Left ventricle myocardium inferior (tissue), 1 donor: ENCODE measurements at regions not wholly inside any gene's neighbourhood (a gene's known extent, or its start where the extent isn't known, plus 50 kb on each side); places are given as distances from the start of the nearest gene placed in this dataset.
A peak's percentile ranks its signal among the peaks of the same experiment; 100 is the strongest.

Source experiments
- DNase-seq: peaks from one replicate; pipeline ENCODE4 v3.0.0-alpha.2; 2020
- H3K27ac ChIP-seq: fragments of 200-600 bp; replicated peaks from 2 replicates; pipeline ENCODE4 v1.8.0; 2021
- H3K27me3 ChIP-seq: fragments of 200-600 bp; 2 replicates; pipeline ENCODE4 v1.8.0; 2021; ENCODE audit warnings: low read depth
- H3K36me3 ChIP-seq: fragments of 200-600 bp; 2 replicates; pipeline ENCODE4 v1.8.0; 2021
- H3K4me1 ChIP-seq: fragments of 200-600 bp; 2 replicates; pipeline ENCODE4 v1.8.0; 2021
- H3K4me3 ChIP-seq: fragments of 200-600 bp; 2 replicates; pipeline ENCODE4 v1.8.0; 2021; ENCODE audit warnings: mild to moderate bottlenecking, moderate library complexity
- H3K9me3 ChIP-seq: fragments of 200-600 bp; replicated peaks from 2 replicates; pipeline ENCODE4 v1.8.0; 2021
- intact Hi-C: fragments of 100-400 bp; cut with micrococcal nuclease; formaldehyde crosslinking; loops from one replicate; pipeline ENCODE4 v1.11.0; 2022
- TF ChIP-seq, protein P1 (sequence below): fragments of 200-600 bp; IDR thresholded peaks from 2 replicates; pipeline ENCODE4 v1.8.0; 2021; ENCODE audit warnings: antibody characterized with exemption, mild to moderate bottlenecking, borderline replicate concordance
- donor health status: DM: no; HTN: yes; CAD: no; lungs with severe emphysema.

DNA sequence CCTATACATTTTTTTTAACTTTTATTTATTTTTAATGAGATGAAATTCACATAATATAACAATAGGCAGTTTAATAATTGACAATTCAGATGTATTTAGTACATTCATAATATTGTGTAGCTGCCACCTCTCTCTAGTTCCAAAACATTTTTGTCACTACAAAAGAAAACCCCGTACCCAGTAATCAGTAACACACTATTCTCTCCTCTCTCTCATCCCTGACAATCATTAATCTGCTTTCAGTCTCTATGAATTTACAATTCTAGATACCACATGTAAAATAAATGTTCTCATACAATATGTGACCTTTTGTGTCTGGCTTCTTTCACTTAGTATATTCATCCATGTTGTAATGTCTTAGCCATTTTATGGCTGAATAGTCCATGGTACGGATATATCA, 244.8 kb upstream of the DMRT1 start:
- DNase-seq, result no peak
- H3K36me3 ChIP-seq, result no peaks in the 10 kb centered on the region
- peak overlapping the region; percentile 88 for H3K27ac ChIP-seq
- peaks cover 52% of the 10 kb centered on the region for H3K4me1 ChIP-seq
- TF ChIP-seq, protein P1, sequence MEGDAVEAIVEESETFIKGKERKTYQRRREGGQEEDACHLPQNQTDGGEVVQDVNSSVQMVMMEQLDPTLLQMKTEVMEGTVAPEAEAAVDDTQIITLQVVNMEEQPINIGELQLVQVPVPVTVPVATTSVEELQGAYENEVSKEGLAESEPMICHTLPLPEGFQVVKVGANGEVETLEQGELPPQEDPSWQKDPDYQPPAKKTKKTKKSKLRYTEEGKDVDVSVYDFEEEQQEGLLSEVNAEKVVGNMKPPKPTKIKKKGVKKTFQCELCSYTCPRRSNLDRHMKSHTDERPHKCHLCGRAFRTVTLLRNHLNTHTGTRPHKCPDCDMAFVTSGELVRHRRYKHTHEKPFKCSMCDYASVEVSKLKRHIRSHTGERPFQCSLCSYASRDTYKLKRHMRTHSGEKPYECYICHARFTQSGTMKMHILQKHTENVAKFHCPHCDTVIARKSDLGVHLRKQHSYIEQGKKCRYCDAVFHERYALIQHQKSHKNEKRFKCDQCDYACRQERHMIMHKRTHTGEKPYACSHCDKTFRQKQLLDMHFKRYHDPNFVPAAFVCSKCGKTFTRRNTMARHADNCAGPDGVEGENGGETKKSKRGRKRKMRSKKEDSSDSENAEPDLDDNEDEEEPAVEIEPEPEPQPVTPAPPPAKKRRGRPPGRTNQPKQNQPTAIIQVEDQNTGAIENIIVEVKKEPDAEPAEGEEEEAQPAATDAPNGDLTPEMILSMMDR, result no peak
- H3K27me3 ChIP-seq, result no peaks in the 10 kb centered on the region
- H3K4me3 ChIP-seq, result peak overlapping the region; percentile 60
- intact Hi-C loops, result no loop called here
- no peaks in the 10 kb centered on the region for H3K9me3 ChIP-seq

DNA sequence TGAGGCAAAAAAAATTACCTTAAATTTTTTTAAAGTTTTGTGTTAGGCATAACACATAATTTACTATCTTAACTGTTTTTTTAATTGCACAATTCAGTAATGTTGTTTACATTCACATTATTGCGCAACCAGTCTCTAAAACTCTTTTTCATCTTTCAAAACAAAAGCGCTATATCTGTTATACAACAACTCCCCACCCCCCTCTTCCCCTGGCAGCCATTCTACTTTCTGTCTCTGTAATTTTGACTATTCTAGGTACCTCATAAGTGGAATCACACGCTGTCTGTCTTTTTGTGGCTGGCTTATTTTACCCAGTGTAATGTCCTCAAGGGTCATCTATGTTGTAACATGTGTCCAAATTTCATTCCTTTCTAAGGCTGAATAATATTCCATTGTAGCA, 241.5 kb upstream of the DMRT1 start:
- TF ChIP-seq, protein P1, result no peak
- DNase-seq, result no peak
- H3K36me3 ChIP-seq, result peaks cover 4% of the 10 kb centered on the region
- H3K27ac ChIP-seq, result peak overlapping the region; percentile 88
- H3K4me1 ChIP-seq, result peaks cover 56% of the 10 kb centered on the region
- no peaks in the 10 kb centered on the region for H3K9me3 ChIP-seq
- intact Hi-C loops, result no loop called here
- H3K27me3 ChIP-seq, result no peaks in the 10 kb centered on the region
- peak overlapping the region; percentile 22 for H3K4me3 ChIP-seq

- peaks cover 72% of the 10 kb centered on the region for H3K4me1 ChIP-seq
- intact Hi-C loops, result no loop called here
Measured at GRCh38 chr9:602716-603115, 238.8 kb upstream of the DMRT1 start.

DNA sequence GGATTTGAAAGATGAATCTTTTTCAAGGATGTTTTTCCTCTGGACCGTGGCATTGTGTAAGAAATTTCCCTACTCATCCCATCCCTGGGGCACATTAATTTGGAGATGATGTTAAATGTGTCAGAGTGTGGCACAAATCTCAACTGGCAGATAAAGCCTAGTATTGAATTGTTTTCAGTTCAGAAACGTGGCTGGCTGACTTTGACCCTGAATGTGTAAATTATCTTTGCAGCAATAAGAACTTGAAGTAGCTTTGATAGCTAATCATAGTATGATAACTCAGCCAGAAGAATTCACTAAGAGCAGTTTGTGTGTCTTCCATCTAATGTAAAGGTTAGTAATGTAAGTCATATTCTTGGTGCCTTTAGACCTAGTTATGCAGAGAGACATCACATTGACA, 238.4 kb upstream of the DMRT1 start:
- H3K4me3 ChIP-seq, result no peak overlapping the region
- H3K27me3 ChIP-seq, result no peaks in the 10 kb centered on the region
- H3K9me3 ChIP-seq, result no peaks in the 10 kb centered on the region
- no peak for DNase-seq
- intact Hi-C loops, result no loop called here
- peak overlapping the region; percentile 2 for H3K27ac ChIP-seq
- TF ChIP-seq, protein P1, result no peak
- H3K4me1 ChIP-seq, result peaks cover 72% of the 10 kb centered on the region
- peaks cover 4% of the 10 kb centered on the region for H3K36me3 ChIP-seq

More at GRCh38 chr9:602716-603115, 238.8 kb upstream of the DMRT1 start:
- TF ChIP-seq, protein P1, result no peak
- no peak for DNase-seq
- H3K27me3 ChIP-seq, result no peaks in the 10 kb centered on the region
- H3K4me3 ChIP-seq, result no peak overlapping the region
- H3K36me3 ChIP-seq, result peaks cover 4% of the 10 kb centered on the region
- H3K9me3 ChIP-seq, result no peaks in the 10 kb centered on the region
- H3K27ac ChIP-seq, result peak overlapping the region; percentile 7

GRCh38 chr9:607417-607816, 234.1 kb upstream of the DMRT1 start:
- Histone ChIP-seq H3K9me3 (no peaks in the 10 kb centered on the region), H3K36me3 (peaks cover 4% of the 10 kb centered on the region), H3K27me3 (no peaks in the 10 kb centered on the region), H3K4me1 (peaks cover 73% of the 10 kb centered on the region), H3K4me3 (no peak overlapping the region), H3K27ac (peak overlapping the region; percentile 15)
- intact Hi-C loops, result no loop called here
- TF ChIP-seq, protein P1, result no peak
- DNase-seq, result no peak
